OCI-LY3 (cell line): ENCODE measurements at regions not wholly inside any gene's neighbourhood (a gene's known extent, or its start where the extent isn't known, plus 50 kb on each side); places are given as distances from the start of the nearest gene placed in this dataset.

Experiments
- CTCF ChIP-seq: fragments of 200-600, 300-600 bp; sonication (generic); IDR thresholded peaks from 2 replicates; pipeline ENCODE4 v1.5.1; 2014; ENCODE audit warnings: antibody characterized with exemption, low read length, low read depth
- EZH2phosphoT487 ChIP-seq: fragments of 200-600 bp; shearing (Covaris generic); IDR thresholded peaks from 2 replicates; pipeline ENCODE4 v1.6.1; 2018; ENCODE audit warnings: antibody characterized with exemption, mixed run types, low read depth

- TF ChIP-seq CTCF (no peak), EZH2phosphoT487 (no peak)
Measured at GRCh38 chr12:65606008-65606766, 218.1 kb upstream of the HMGA2 start.
